DOHH2 (cell line): ENCODE measurements at regions not wholly inside any gene's neighbourhood (a gene's known extent, or its start where the extent isn't known, plus 50 kb on each side); places are given as distances from the start of the nearest gene placed in this dataset.

Experiments
- H3F3A ChIP-seq: fragments of 200-600 bp; sonication (generic), shearing (Covaris generic); 2 replicates; pipeline ENCODE4 v1.6.0; 2016; ENCODE audit warnings: antibody characterized with exemption, mild to moderate bottlenecking; ENCODE audit not compliant: control insufficient read depth, insufficient read depth
- H3K27ac ChIP-seq: fragments of 200-600 bp; sonication (generic); 2 replicates; pipeline ENCODE4 v1.5.1; 2014; ENCODE audit warnings: low read depth, mild to moderate bottlenecking, low read length, moderate library complexity
- H3K27me3 ChIP-seq: fragments of 200-600 bp; sonication (generic); 2 replicates; pipeline ENCODE4 v1.6.1; 2014; ENCODE audit warnings: mild to moderate bottlenecking, low read length, mixed read lengths; ENCODE audit not compliant: control insufficient read depth
- H3K36me3 ChIP-seq: fragments of 200-600 bp; sonication (generic); 2 replicates; pipeline ENCODE4 v1.6.1; 2014; ENCODE audit warnings: mild to moderate bottlenecking, low read length, moderate library complexity, mixed read lengths; ENCODE audit not compliant: control insufficient read depth
- H3K4me1 ChIP-seq: fragments of 200-600 bp; sonication (generic); 2 replicates; pipeline ENCODE4 v1.6.1; 2014; ENCODE audit warnings: mild to moderate bottlenecking, low read length, mixed read lengths; ENCODE audit not compliant: control insufficient read depth
- H3K4me2 ChIP-seq: fragments of 200-600 bp; sonication (generic); 2 replicates; pipeline ENCODE4 v1.6.0; 2014; ENCODE audit warnings: mild to moderate bottlenecking, low read length, moderate library complexity
- H3K4me3 ChIP-seq: fragments of 200-600 bp; sonication (generic); 2 replicates; pipeline ENCODE4 v1.5.1; 2014; ENCODE audit warnings: mild to moderate bottlenecking, low read length, mixed read lengths
- H3K79me2 ChIP-seq: fragments of 200-600 bp; sonication (generic); 2 replicates; pipeline ENCODE4 v1.6.1; 2014; ENCODE audit warnings: mild to moderate bottlenecking, low read length, mixed read lengths; ENCODE audit not compliant: control insufficient read depth
- H3K9me2 ChIP-seq: fragments of 200-600 bp; sonication (generic); replicated peaks from 2 replicates; pipeline ENCODE4 v1.6.1; 2014; ENCODE audit warnings: mild to moderate bottlenecking, low read length, mixed read lengths; ENCODE audit not compliant: control insufficient read depth
- H3K9me3 ChIP-seq: fragments of 200-600 bp; sonication (generic); 2 replicates; pipeline ENCODE4 v1.6.1; 2014; ENCODE audit warnings: antibody characterized with exemption, low read length, mixed read lengths; ENCODE audit not compliant: control insufficient read depth, insufficient read depth
- H4K20me1 ChIP-seq: fragments of 200-600 bp; sonication (generic); 2 replicates; pipeline ENCODE4 v1.6.0; 2014; ENCODE audit warnings: low read depth, mild to moderate bottlenecking, antibody characterized with exemption, low read length, moderate library complexity; ENCODE audit not compliant: control insufficient read depth, insufficient read depth
- EZH2phosphoT487 ChIP-seq: fragments of 200-600 bp; sonication (generic); IDR thresholded peaks from 2 replicates; pipeline ENCODE4 v1.6.1; 2017; ENCODE audit warnings: borderline replicate concordance, mild to moderate bottlenecking, antibody characterized with exemption, low read length, moderate library complexity, mixed read lengths
- TF ChIP-seq, protein P1 (sequence below): fragments of 200-600 bp; sonication (generic); IDR thresholded peaks from one replicate; pipeline ENCODE4 v1.5.1; 2014; ENCODE audit warnings: antibody characterized with exemption, mild to moderate bottlenecking, low read depth, low read length; ENCODE audit not compliant: poor library complexity, severe bottlenecking

- H4K20me1 ChIP-seq = no peaks in the 10 kb centered on the region
- H3K9me3 ChIP-seq = no peaks in the 10 kb centered on the region
- no peaks in the 10 kb centered on the region for H3K27me3 ChIP-seq
- H3K27ac ChIP-seq = no peak overlapping the region
- H3K36me3 ChIP-seq = no peaks in the 10 kb centered on the region
- H3K79me2 ChIP-seq = no peaks in the 10 kb centered on the region
- H3K4me2 ChIP-seq = no peak overlapping the region
- H3K9me2 ChIP-seq = no peaks in the 10 kb centered on the region
- no peak overlapping the region for H3K4me3 ChIP-seq
- TF ChIP-seq EZH2phosphoT487 = no peak
- TF ChIP-seq, protein P1, sequence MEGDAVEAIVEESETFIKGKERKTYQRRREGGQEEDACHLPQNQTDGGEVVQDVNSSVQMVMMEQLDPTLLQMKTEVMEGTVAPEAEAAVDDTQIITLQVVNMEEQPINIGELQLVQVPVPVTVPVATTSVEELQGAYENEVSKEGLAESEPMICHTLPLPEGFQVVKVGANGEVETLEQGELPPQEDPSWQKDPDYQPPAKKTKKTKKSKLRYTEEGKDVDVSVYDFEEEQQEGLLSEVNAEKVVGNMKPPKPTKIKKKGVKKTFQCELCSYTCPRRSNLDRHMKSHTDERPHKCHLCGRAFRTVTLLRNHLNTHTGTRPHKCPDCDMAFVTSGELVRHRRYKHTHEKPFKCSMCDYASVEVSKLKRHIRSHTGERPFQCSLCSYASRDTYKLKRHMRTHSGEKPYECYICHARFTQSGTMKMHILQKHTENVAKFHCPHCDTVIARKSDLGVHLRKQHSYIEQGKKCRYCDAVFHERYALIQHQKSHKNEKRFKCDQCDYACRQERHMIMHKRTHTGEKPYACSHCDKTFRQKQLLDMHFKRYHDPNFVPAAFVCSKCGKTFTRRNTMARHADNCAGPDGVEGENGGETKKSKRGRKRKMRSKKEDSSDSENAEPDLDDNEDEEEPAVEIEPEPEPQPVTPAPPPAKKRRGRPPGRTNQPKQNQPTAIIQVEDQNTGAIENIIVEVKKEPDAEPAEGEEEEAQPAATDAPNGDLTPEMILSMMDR = no peak
- no peaks in the 10 kb centered on the region for H3K4me1 ChIP-seq
- H3F3A ChIP-seq = no peaks in the 10 kb centered on the region
Observed at GRCh38 chr14:41418851-41419250, 187.8 kb upstream of the LRFN5 start.

DNA sequence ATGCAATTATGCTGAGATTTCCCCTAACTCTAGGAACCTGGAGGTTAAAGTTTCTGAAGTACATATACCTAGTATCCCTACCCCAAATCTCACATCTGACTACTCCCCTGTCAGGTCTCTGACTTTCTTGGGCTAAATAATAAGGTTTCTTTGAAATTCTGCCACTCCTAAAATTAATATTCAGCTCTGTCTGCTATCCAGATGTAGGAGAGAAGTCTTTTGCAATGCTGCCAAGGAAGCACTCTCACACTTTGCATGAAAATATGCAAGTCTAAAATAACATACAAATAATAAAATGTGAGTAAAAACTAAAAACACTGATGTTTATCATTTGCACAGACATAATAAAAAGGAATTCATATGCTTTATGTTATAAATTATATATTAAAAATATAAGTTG, 196.9 kb upstream of the LRFN5 start:
- Histone ChIP-seq H3K4me3 (no peak overlapping the region), H3K79me2 (no peaks in the 10 kb centered on the region), H3K9me3 (no peaks in the 10 kb centered on the region), H3K4me2 (no peak overlapping the region), H3F3A (no peaks in the 10 kb centered on the region), H3K36me3 (no peaks in the 10 kb centered on the region), H3K27me3 (no peaks in the 10 kb centered on the region), H3K27ac (no peak overlapping the region), H4K20me1 (no peaks in the 10 kb centered on the region), H3K9me2 (no peaks in the 10 kb centered on the region), H3K4me1 (no peaks in the 10 kb centered on the region)
- TF ChIP-seq EZH2phosphoT487 = no peak
- TF ChIP-seq, protein P1 = no peak

- Histone ChIP-seq H3K27me3 (no peaks in the 10 kb centered on the region), H3K27ac (no peak overlapping the region), H3K4me2 (no peak overlapping the region), H4K20me1 (no peaks in the 10 kb centered on the region), H3F3A (no peaks in the 10 kb centered on the region), H3K4me1 (no peaks in the 10 kb centered on the region), H3K4me3 (no peak overlapping the region), H3K9me3 (no peaks in the 10 kb centered on the region), H3K9me2 (no peaks in the 10 kb centered on the region), H3K79me2 (no peaks in the 10 kb centered on the region), H3K36me3 (no peaks in the 10 kb centered on the region)
- no peak for TF ChIP-seq EZH2phosphoT487
- TF ChIP-seq, protein P1 = no peak
Observed at GRCh38 chr14:41404126-41404525, 202.6 kb upstream of the LRFN5 start.

DNA sequence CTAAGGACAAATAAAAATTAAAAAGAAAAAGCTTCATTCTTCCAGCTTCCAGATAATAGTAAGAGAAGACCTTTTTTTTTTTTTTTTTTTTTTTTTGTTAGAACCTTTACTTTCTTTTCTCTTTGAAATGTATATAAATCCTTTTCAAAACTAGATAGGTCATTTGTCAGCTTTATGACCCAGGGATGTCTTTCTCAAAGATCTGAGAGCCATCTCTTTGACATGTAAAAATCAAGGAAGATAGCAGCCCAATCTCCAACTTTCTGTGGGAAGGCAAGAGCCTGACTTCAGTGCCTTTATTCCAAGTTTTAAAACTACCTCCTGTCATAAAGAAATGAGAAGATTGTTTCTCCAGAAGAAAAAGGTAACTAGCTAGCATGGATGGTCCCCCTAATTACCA, 203.3 kb upstream of the LRFN5 start:
- H3K4me3 ChIP-seq = no peak overlapping the region
- H4K20me1 ChIP-seq = no peaks in the 10 kb centered on the region
- no peaks in the 10 kb centered on the region for H3K79me2 ChIP-seq
- H3K9me2 ChIP-seq = no peaks in the 10 kb centered on the region
- H3K27ac ChIP-seq = no peak overlapping the region
- no peak for TF ChIP-seq EZH2phosphoT487
- TF ChIP-seq, protein P1 = no peak
- no peaks in the 10 kb centered on the region for H3K4me1 ChIP-seq
- no peak overlapping the region for H3K4me2 ChIP-seq
- H3F3A ChIP-seq = no peaks in the 10 kb centered on the region
- H3K27me3 ChIP-seq = no peaks in the 10 kb centered on the region
- no peaks in the 10 kb centered on the region for H3K36me3 ChIP-seq
- no peaks in the 10 kb centered on the region for H3K9me3 ChIP-seq
